Stimulated activated CD4-positive, alpha-beta T cell treated with anti-CD3 and anti-CD28 coated beads, Interleukin-1b, Interleukin-23, amount 100 ng/mL, for 48 hours (primary cell): ENCODE measurements at regions not wholly inside any gene's neighbourhood (a gene's known extent, or its start where the extent isn't known, plus 50 kb on each side); places are given as distances from the start of the nearest gene placed in this dataset.
"Not testable (repeated sequence)": the region's sequence is repeated elsewhere in the genome, so short reads cannot be mapped to it uniquely, and the experiment has no call there.

Source experiments
- DNase-seq: peaks from one replicate; pipeline ENCODE4 v3.0.0-alpha.2; 2020

DNA sequence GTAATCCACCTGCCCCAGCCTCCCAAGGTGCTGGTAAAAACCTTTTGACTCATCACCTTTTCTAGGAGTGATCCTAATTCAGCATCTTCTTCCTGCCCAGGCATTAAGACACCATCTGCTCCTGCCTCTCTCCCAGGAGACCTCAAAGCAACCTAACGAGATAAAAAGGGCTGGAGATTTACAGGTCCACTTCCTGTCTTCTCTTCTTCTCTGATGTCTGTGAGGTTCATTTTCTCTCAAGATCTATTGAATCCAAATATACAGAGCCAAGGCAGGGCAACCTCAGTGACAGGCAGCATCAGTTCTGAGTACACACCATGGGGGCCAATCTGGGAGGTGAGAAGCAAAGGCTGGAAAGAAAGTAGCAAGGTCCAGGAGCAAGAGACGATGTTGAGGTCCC, 219.4 kb downstream of the SETD4 start:
- no peak for DNase-seq

DNA sequence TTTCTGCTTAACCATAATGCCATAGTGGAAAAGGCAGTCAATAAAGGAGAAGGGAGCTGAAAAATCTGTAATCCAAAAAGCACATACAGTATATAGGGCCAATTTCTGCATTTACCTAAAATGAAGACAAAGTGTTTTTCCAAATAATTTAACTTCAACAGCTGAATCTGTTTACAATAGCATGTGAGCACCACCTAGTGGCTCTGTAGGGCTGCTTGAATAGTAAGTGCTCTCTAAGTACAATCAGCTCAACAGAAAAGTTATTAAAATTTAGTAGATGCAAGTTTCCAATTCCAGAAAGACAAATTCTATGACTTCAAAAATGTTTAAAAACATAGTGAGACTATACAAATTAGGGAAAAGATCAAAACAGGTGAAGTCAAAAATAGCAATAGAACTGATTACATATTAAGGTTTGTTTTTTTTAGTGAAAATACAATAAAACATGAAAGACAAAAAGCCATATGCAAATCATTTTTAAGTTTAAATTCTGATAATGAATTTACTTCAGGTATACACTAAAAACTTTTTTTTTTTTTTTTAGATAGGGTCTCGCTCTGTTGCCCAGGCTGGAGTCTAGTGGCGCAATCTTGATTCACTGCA, 220.0 kb downstream of the SETD4 start:
- peak; percentile 36 for DNase-seq

DNA sequence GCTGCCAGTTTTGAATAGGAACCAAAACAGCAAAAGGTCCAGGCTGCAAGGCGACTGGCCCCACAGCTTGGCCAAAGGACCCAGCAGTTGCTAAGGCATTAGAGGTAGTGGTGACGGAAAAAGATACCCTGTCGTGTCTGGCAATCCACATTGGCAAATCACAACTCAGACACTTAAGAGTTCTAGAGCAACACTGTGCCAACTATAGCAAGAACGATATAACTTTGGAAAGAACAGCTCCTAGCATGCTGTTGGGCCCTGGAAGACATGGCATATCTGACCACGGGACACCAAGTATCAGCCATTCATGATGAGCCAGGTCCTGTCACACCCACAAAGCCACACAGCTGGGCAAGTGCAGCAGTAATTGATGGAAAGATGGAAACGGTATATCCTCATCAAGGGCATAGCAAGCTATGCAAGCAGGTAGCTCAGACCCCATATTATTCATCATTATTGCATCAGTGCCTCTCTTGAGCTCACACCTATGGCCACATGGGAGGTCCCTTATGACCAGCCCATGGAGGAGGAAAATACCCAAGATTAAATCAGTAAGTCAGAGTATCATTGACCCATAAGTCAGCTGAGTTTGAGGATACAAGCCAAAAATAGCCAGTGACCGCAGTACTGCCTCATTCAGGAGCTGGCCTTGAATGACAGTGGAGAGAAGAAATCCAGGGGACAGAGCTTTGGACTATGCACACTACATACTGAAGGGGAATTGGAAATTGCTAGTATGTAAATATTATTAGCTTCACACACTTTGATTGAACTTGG, 221.2 kb downstream of the SETD4 start:
- DNase-seq, result no peak

DNA sequence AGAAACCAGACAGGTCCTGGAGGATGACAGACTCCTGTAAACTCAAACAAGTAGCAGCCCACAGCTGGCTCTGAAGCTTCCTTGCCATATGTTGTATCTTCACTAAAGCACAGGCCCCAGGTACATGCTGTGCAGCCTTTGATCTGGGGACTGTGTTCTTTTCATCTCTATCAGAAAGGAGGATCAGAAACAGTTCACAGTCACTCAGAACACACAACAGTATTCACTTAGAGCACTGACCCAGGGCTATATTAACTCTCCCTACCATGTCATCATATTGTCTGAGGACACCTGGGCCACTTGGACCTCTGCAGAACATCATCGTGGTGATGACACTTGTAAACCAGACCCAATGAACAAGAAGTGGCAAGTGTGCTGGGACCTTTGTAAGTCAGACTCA, 222.0 kb downstream of the SETD4 start:
- DNase-seq, result no peak

DNA sequence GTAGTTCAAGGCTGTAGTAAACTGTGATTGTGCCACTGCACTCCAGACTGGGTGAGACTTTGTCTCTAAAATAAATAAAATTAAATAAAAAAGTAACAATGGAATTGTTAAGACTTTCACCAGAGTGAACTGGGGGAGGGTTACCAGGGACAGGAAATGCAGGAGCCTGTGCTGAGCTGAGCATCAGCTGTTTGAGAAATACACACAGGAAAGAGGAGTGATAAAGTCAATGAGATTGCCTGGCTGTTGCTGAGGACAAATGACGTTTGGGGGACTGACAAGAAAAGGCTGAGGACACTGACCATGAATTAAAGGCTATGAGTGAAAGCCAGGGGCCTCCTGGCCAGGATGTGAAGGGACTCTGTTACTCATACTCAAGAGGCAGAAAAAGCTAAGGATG, 226.3 kb downstream of the SETD4 start:
- no peak for DNase-seq

DNA sequence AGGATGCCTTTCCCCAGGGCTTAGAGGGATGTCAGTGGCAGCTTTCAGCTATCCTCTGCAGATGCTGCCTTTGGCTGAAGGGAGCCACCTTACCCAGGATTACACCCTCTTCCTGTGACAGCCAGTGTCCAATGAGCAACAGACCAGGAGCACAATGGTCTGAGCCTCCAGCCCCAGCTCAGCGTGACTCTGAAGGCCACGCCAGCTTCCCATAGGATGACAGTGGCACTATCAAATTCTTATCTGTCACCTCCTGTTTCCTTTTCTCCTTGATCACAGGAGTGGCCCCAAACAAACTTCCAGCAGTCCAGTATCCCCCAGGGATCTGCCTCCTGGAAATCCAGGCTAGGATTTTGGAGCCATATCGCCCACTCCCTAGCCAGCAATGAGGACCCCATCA, 226.9 kb downstream of the SETD4 start:
- no peak for DNase-seq

DNA sequence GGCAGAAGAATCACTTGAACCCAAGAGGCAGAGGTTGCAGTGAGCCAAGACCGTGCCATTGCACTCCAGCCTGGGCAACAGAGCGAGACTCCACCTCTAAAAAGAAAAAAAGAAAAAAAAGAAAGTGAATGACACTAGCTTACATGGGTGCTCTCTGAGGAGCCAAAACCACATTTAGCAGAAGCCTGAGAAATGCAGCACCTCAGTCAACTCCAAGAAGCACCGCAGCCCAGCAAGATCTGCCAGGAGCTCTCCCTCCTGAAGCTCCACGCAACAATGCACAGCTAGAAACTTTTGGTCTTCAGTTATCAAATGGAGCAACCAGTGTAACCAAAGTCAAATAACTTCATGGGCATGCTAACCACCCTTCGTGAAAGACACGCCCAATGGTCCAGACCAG, 229.1 kb downstream of the SETD4 start:
- no peak for DNase-seq

DNA sequence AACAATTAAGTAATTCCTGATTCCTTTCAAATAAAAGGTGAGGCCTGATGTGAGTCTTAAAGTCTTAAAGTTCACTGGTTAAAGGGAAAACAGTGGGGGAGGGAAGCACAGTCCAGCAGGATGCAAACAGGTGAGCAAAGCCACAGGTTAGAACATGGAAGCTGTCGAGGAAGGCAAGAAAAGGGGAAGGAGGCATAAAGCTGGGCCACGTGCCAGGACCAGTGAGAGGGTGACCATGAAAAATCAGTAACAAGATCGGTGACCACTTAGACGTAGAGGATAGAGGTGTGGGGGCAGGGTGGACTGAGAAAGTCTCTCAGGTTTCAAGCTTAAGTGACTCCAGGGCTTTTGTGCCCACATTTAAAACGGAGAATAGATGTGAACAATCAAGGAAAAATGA, 231.3 kb downstream of the SETD4 start:
- DNase-seq, result no peak

DNA sequence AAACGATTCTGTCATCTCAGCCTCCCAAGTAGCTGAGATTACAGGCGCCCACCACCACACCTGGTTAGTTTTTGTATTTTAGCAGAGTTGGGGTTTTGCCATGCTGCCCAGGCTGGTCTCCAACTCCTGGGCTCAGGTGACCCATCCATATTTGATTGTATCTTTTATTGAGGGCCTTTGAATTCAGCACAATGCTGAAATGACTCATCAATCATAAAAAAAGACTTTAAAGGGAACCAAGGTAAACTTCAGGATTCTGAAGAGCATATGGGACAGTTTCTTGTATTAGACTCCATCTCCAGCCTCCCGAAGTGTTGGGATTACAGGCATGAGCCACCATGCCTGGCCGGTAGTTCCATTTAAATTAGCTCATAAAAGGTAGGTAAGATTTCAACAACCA, 232.2 kb downstream of the SETD4 start:
- no peak for DNase-seq

DNA sequence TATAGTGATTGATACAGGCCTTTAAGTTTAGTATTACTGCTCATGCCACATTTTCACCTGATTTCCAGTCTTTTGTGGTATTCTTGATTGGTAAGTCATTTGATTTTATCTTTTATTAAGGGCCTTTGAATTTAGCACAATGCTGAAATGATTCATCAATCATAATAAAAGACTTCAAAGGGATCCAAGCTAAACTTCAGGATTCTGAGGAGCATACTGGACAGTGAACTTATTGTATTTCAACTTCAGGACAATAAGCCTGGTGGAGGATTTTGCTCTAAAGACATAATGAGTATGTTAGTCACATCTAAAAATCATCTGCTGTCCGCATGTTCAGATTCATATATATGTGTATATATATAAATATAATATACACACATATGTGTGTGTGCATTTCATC, 233.3 kb downstream of the SETD4 start:
- no peak for DNase-seq

DNA sequence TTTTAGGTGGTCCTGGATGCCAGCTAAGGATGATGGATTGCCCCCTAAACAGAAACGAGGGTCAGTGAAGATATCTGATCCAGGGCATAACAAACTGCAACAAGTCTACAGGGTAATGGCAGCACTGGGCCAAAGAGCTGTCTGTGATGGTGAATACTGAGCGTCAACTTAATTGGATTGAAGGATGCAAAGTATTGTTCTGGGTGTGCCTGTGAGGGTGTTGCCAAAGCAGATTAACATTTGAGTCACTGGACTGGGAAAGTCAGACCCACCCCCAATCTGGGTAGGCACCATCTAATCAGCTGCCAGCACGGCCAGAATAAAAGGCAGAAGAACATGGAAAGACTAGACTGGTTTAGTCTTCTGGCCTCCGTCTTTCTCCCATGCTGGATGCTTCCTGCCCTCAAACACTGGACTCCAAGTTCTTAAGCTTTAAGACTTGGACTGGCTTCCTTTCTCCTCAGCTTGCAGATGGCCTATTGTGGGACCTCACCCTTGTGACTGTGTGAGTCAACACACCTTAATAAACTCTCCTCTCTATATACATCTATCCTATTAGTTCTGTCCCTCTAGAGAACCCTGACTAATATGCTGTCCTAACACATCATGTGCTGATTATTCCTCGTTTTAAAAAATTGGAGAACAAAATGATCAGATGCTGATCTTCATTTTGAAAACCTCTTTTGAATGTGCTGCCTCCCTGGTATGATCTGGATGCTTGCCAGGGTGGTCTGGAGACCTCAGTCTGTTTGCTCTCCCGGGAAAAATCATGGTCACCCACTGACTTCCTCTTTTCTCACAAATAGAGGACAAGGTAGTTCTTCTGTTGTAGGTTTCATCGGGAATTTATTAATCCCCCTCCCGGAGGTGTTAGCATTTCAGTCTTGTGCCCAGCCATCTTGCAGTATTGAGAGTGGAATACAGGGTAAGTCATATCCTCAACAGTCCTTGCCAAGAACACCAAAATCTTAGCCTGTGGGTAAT, 234.7 kb downstream of the SETD4 start:
- DNase-seq, result no peak

DNA sequence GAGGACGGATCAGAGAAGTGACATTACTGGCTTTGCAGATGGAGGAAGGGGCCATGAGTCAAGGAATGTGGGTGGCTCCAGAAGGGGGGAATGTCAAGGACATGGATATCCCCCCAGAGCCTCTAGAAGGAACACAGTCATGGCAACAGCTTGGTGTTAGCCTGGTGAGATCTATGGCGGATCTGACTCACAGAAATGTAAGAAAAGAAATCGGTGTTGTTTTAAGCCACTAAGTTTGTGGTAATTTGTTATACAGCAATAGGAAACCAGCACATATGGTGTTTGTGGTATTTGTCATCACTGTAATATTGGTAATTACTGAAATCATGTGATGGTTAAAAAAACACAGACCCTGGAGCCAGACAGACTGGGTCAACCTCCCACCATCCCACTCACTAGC, 236.2 kb downstream of the SETD4 start:
- no peak for DNase-seq

DNA sequence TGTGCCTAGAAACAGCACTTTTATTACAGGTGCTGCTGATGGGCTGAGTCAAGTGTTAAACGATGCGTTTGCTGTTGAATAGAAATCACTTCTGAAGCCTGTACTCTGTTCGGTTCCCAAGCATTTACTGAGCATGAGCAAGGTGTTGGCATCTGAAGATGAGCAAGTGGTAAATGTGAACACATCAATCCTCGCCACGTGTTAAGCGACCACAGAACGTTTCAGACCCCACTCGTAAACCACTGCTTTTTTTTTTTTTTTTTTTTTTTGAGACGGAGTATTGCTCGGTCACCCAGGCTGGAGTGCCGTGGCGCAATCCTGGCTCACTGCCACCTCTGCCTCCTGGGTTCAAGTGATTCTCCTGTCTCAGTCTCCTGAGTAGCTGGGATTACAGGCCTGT, 241.2 kb downstream of the SETD4 start:
- DNase-seq, result no peak

DNA sequence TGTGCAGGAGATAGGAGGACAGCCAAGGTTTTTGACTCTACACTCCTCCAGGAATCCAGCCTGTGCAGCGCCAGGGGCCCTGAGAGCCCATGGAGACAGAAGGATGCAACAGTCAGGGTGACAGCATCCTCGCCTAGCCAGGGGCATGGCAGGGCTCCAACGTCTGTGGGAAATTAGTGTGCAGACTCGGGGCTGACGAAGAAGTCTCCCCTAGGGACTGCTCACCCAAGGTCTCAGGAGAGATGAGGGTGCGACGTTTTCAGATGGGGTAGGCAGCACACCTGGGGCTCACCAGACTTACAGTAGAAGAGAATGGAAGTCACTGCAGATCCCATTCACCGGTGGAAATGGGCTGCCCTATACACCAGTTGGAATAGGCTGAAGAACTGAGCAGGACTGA, 241.7 kb downstream of the SETD4 start:
- DNase-seq, result no peak

DNA sequence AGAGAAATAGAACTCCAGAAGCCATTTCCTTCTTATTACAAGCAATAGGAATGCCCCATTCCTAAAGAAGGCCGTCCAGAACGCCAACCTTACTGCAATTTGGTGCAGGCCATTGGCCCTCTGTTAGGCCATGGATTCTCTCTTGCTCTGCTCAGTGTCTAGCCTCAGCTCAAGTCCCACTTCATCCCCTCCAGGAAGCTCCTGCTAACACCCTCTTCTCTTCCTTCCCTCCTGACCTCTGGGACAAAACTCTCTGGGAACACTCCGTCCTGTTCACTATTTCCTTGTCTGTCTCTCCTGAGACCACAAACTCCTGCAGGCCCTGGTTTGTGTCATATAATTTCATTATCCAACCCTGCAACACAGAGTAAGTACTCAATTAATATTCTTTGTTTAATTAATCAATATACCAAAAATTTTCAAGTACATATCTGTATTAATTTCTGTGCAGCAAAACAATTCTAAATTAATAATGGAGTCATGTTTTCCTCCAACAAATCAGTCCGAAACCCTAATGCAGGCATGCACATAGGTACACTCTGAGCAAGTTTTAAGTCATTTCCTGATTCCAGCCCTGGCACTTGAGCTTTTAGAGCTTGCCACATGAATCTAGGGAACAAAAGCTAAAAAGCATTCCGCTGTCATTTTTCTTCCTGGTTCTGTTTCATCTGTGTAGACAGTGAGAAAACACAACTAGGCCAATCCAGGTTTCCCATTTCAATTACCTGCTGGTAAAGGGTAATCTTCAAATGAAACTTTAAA, 245.3 kb downstream of the SETD4 start:
- no peak for DNase-seq

DNA sequence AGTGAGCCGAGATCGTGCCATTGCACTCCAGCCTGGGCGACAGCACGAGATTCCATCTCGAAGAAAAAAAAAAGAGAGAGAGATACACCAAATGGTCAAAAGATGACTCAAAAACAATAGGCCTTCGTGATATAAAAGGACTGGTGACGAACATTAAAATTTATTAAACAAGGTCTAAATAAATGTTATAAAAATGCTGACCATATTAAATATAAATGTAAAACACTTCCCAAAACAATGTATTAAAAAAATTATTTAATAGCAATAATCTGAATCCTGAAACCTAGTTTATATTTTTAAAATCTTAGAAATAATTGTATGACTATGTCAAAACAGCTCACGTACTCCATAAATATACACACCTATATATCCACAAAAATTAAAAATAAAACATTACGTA, 247.6 kb downstream of the SETD4 start:
- DNase-seq, result no peak

DNA sequence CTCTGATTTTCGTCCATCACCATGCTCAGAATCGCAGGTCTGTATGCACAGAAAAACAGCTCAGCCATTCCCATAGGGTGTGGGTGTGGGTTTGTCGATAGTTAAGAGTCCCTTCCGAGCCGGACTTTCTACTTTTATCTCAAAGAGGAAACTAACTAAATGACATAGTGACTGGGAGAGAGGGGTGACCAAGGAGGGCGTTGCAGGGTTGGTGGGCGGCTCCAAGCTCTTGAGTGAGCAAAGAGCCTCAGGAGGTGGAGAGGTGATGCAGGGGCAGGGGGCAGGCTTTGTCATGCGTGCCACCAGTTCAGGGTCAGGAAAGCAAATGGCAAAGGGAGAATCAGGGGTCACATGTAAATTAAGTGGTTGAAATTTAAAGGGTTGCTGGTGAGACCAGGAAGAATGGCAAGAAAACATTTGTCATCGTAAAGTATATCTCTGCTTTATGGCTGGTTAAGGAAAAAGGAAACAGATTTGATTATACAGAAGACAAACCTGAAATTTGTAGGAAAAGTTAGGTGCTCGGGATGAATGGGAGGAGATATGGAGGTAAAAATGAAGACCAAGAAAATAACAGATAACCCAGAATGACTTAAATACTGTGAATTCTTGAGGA, 249.0 kb downstream of the SETD4 start:
- DNase-seq, result no peak

DNA sequence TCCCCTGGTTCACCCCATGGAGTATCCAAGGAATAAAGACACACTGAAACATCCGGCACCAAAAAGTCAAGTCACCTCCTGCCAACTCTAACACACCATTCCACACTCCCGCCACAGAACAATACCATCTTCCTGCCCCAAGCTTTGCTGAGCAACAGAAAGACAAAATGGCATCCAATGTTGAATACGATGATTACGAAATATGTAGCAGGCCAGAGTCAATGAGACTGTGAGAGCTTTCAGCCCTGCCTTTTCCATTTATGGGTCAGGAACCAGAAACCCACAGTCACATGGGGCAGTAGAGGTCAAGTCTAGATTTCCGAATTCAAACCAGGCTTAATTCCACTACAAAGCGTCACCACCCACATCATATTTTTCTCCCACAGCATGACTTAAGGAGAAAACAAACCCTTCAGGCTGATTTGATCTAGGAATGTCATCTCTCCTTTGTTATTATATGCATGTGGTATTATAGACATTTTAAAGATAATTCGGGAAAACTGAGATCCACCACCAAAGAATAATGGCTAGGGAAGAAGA, 249.8 kb downstream of the SETD4 start:
- DNase-seq, result no peak

DNA sequence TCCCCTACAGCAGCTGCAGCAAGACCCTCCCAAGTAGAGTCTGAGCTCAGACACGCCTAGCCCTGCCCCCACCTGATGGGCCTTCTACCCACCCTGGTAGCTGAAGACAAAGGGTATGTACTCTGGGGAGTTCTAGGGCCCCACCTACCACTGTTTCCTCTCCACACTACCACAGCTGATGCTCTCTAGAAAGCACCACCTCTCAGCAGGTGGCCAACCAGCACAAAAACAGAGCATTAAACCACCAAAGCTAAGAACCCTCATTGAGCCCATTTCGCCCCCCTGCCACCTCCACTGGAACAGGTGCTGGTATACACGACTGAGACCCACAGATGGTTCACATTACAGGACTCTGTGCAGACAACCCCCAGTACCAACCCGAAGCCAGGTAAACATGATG, 258.9 kb downstream of the SETD4 start:
- no peak for DNase-seq

DNA sequence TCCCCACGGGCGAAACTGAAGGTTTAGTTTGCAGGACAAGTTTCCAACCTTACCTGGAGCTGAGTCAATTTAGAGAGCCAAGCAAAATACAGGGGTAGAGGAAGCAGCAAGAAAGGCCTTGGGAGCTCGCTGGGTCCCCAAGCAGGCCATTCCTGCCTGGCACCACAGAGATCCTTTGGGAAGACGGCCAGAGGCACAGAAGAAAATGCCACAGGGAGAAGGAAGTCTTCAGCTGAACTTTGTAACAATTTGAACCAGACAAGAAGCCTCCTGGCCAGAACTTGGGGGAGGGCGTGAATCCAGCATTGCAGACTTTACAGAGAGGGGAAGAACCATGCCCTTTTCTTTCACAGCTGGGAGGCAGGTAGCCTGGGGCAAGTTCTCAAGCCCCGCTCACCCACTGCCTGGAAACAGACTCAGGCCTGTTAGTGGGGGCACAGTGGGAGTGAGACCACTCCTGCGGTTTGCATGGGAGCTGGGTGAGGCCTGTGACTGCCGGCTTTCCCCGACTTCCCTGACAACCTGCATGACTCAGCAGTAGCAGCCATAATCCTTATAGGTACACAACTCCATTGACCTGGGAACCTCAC, 259.4 kb downstream of the SETD4 start:
- not testable (repeated sequence) for DNase-seq

DNA sequence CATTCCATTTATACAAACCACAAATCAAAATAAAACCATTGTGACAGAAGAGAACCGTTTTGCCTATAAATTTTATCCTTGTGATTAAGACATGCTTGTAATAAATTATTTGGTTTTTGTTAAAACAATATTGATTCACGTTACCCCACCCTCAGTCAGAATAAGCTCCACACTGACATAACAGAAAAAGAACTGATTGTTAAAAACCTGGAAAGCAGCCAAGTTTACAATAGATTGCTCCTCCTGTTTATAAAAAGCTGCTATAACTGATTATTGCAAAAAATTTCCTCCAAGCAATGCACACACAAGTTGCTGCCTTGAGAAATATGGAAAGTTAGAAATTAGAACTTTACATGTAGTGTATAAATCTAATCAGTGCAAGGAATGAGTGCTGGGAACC, 263.5 kb downstream of the SETD4 start:
- no peak for DNase-seq

DNA sequence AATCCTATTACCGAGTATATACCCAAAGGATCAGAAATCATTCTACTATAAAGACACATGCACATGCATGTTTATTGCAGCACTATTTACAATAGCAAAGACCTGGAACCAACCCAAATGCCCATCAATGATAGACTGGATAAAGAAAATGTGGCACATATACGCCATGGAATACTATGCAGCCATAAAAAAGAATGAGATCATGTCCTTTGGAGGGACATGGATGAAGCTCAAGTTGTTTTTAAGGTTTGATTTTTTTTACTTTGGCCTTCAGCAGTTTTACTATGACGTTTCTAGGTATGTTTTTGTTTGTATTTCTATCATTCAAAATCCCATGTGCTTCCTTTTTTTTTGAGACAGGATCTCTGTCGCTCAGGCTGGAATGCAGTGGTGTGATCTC, 265.8 kb downstream of the SETD4 start:
- DNase-seq, result not testable (repeated sequence)
